SHP77 (cell line): ENCODE measurements at regions not wholly inside any gene's neighbourhood (a gene's known extent, or its start where the extent isn't known, plus 50 kb on each side); places are given as distances from the start of the nearest gene placed in this dataset.
"Not testable (repeated sequence)": the region's sequence is repeated elsewhere in the genome, so short reads cannot be mapped to it uniquely, and the experiment has no call there.

Experiments
- DNase-seq, 2 experiments: peaks; one replicate each; lab custom pipeline; 2025; lab: John Stamatoyannopoulos, UW

GRCh38 chr10:90119631-90120280 lies 418.4 kb downstream of the KIF20B start:
- DNase-seq: not testable (repeated sequence)

GRCh38 chr10:90125456-90126255 lies 424.3 kb downstream of the KIF20B start:
- no peak for DNase-seq

- no peak for DNase-seq
Measured at GRCh38 chr10:90126256-90126595, 424.8 kb downstream of the KIF20B start.

GRCh38 chr10:90130321-90131086 lies 429.1 kb downstream of the KIF20B start:
- no peak for DNase-seq

- no peak for DNase-seq
Measured at GRCh38 chr10:90133606-90134005, 432.2 kb downstream of the KIF20B start.

- no peak for DNase-seq
Measured at GRCh38 chr10:90136731-90137316, 435.4 kb downstream of the KIF20B start.

- DNase-seq: no peak
Measured at GRCh38 chr10:90138844-90139243, 437.5 kb downstream of the KIF20B start.

- no peak for DNase-seq
Measured at GRCh38 chr10:90141791-90142190, 440.4 kb downstream of the KIF20B start.

GRCh38 chr10:90143937-90144336 lies 442.5 kb downstream of the KIF20B start:
- DNase-seq: no peak

GRCh38 chr10:90148116-90148855 lies 446.9 kb downstream of the KIF20B start:
- no peak for DNase-seq

- no peak for DNase-seq
Measured at GRCh38 chr10:90149563-90149962, 448.2 kb downstream of the KIF20B start.

- DNase-seq: no peak
Measured at GRCh38 chr10:90162271-90162853, 461.0 kb downstream of the KIF20B start.

- no peak for DNase-seq
Measured at GRCh38 chr10:90167174-90168064, 466.0 kb downstream of the KIF20B start.

- DNase-seq: no peak
Measured at GRCh38 chr10:90168244-90168643, 466.9 kb downstream of the KIF20B start.

GRCh38 chr10:90171014-90171722 lies 469.8 kb downstream of the KIF20B start:
- DNase-seq: no peak

- DNase-seq: no peak
Measured at GRCh38 chr10:90174531-90174930, 473.1 kb downstream of the KIF20B start.

GRCh38 chr10:90175161-90175681 lies 473.8 kb downstream of the KIF20B start:
- no peak for DNase-seq

GRCh38 chr10:90179696-90180407 lies 478.5 kb downstream of the KIF20B start:
- no peak for DNase-seq
